H1 (cell line): ENCODE measurements at regions not wholly inside any gene's neighbourhood (a gene's known extent, or its start where the extent isn't known, plus 50 kb on each side); places are given as distances from the start of the nearest gene placed in this dataset.

ENCODE experiments used
- CTCF ChIA-PET: fragments of 300-600 bp; sonication (Branson Sonifier 250); formaldehyde crosslinking; loops from one replicate; lab custom pipeline; 2021; ENCODE audit not compliant: partially characterized antibody; lab: Charles Lee
- POLR2A ChIA-PET: fragments of 300-600 bp; sonication (Branson Sonifier 250); formaldehyde crosslinking; loops from one replicate; lab custom pipeline; 2021; ENCODE audit warnings: inconsistent platforms; ENCODE audit not compliant: partially characterized antibody; lab: Charles Lee
- DNase-seq, 2 experiments: peaks; one replicate each; pipeline versions ENCODE4 v3.0.0 to v3.0.0-alpha.2; 2010 to 2022; ENCODE audit warnings: low spot score in 2 of 2, low read depth in 1 of 2, mixed read lengths in 1 of 2
- FAIRE-seq: peaks from 2 replicates; lab custom pipeline; 2011; peaks lifted over from hg19 to GRCh38; lab: Jason Lieb, UNC
- H2AFZ ChIP-seq: 2 replicates; pipeline ENCODE4 v1.8.1; 2012; ENCODE audit warnings: low read length, inconsistent platforms
- H2AK5ac ChIP-seq: 2 replicates; pipeline ENCODE4 v1.6.1; 2013; ENCODE audit warnings: low read depth, low read length
- H2BK120ac ChIP-seq: replicated peaks from 2 replicates; pipeline ENCODE3; 2013; ENCODE audit warnings: low read depth, low read length, inconsistent platforms
- H2BK12ac ChIP-seq: 2 replicates; pipeline ENCODE4 v1.6.1; 2013; ENCODE audit warnings: low read depth, low read length
- H2BK15ac ChIP-seq: 2 replicates; pipeline ENCODE4 v1.6.1; 2013; ENCODE audit warnings: low read length
- H2BK20ac ChIP-seq: 2 replicates; pipeline ENCODE4 v1.6.1; 2013; ENCODE audit warnings: low read length
- H2BK5ac ChIP-seq: 2 replicates; pipeline ENCODE4 v1.6.1; 2013; ENCODE audit warnings: low read depth, low read length
- H3K14ac ChIP-seq: 2 replicates; pipeline ENCODE4 v1.6.1; 2013; ENCODE audit warnings: inconsistent platforms; ENCODE audit not compliant: insufficient read length
- H3K18ac ChIP-seq: 2 replicates; pipeline ENCODE4 v1.6.1; 2013; ENCODE audit warnings: low read length; ENCODE audit errors: extremely low read depth
- H3K23ac ChIP-seq: 2 replicates; pipeline ENCODE4 v1.6.1; 2013; ENCODE audit warnings: inconsistent platforms; ENCODE audit not compliant: insufficient read length
- H3K23me2 ChIP-seq: 2 replicates; pipeline ENCODE4 v1.6.1; 2013; ENCODE audit warnings: low read depth, low read length
- H3K27ac ChIP-seq: 2 replicates; pipeline ENCODE4 v1.6.1; 2011; ENCODE audit warnings: low read depth, low read length, inconsistent platforms
- H3K27me3 ChIP-seq, 4 experiments: replicated peaks in 1 of 4; 1 replicate in 1 of 4; 2 replicates in 3 of 4; pipeline versions ENCODE4 v1.6.1 to v1.8.1; 2011 to 2013; ENCODE audit warnings: low read length in 3 of 4, mild to moderate bottlenecking in 3 of 4, inconsistent platforms in 2 of 4, mixed read lengths in 2 of 4, moderate library complexity in 1 of 4; ENCODE audit not compliant: control insufficient read depth in 3 of 4, insufficient read depth in 3 of 4; ENCODE audit errors: extremely low read depth in 1 of 4
- H3K36me3 ChIP-seq, 4 experiments: 2 replicates each; pipeline versions ENCODE4 v1.6.1 to v1.8.1; 2011 to 2013; ENCODE audit warnings: mild to moderate bottlenecking in 4 of 4, low read length in 3 of 4, moderate library complexity in 2 of 4, control low read depth in 1 of 4, inconsistent platforms in 1 of 4; ENCODE audit not compliant: insufficient read depth in 4 of 4, control insufficient read depth in 2 of 4
- H3K4ac ChIP-seq: replicated peaks from 2 replicates; pipeline ENCODE3; 2013; ENCODE audit warnings: low read length, low read depth, mixed read lengths, inconsistent platforms; ENCODE audit not compliant: insufficient read length
- H3K4me1 ChIP-seq, 4 experiments: replicated peaks in 1 of 4; 1 replicate in 1 of 4; 2 replicates in 3 of 4; pipeline versions ENCODE4 v1.6.1 to v1.8.1; 2011 to 2013; ENCODE audit warnings: low read length in 3 of 4, inconsistent platforms in 2 of 4, mixed read lengths in 1 of 4; ENCODE audit not compliant: insufficient read depth in 4 of 4, control insufficient read depth in 3 of 4
- H3K4me2 ChIP-seq, 2 experiments: 2 replicates each; pipeline versions ENCODE4 v1.6.1 to v1.8.1; 2011 to 2013; ENCODE audit warnings: low read depth in 2 of 2, low read length in 2 of 2, control low read depth in 1 of 2, inconsistent platforms in 1 of 2, mild to moderate bottlenecking in 1 of 2; ENCODE audit not compliant: insufficient read depth in 1 of 2
- H3K4me3 ChIP-seq, 4 experiments: fragments of 200-600, 300-600 bp in 1 of 4; sonication (generic), shearing (Covaris generic), sonication (Bioruptor Twin) in 1 of 4; 2 replicates each; pipeline versions ENCODE4 v1.5.1 to v1.8.1; 2011 to 2016; ENCODE audit warnings: low read length in 4 of 4, low read depth in 3 of 4, control low read depth in 2 of 4, inconsistent platforms in 2 of 4, mild to moderate bottlenecking in 2 of 4, mixed read lengths in 1 of 4, moderate library complexity in 1 of 4; ENCODE audit not compliant: insufficient read depth in 2 of 4; ENCODE audit errors: extremely low read depth in 1 of 4
- H3K56ac ChIP-seq: replicated peaks from 2 replicates; pipeline ENCODE3; 2013; ENCODE audit warnings: low read depth, mild to moderate bottlenecking, mixed read lengths, low read length, inconsistent platforms; ENCODE audit not compliant: insufficient read length
- H3K79me1 ChIP-seq: 2 replicates; pipeline ENCODE4 v1.6.1; 2013; ENCODE audit warnings: low read depth, low read length, control low read depth
- H3K79me2 ChIP-seq, 2 experiments: 2 replicates each; pipeline versions ENCODE4 v1.6.1 to v1.8.1; 2012 to 2013; ENCODE audit warnings: low read length in 2 of 2, mild to moderate bottlenecking in 2 of 2, inconsistent platforms in 1 of 2; ENCODE audit not compliant: insufficient read depth in 2 of 2, control insufficient read depth in 1 of 2
- H3K9ac ChIP-seq, 4 experiments: replicated peaks in 1 of 4; 1 replicate in 1 of 4; 2 replicates in 3 of 4; pipeline versions ENCODE4 v1.6.1 to v1.8.1; 2011 to 2013; ENCODE audit warnings: low read depth in 3 of 4, low read length in 3 of 4, control low read depth in 2 of 4, mild to moderate bottlenecking in 2 of 4, moderate library complexity in 2 of 4, inconsistent platforms in 1 of 4; ENCODE audit errors: extremely low read depth in 1 of 4
- H3K9me3 ChIP-seq, 2 experiments: 2 replicates each; pipeline versions ENCODE4 v1.6.1 to v1.8.1; 2012 to 2013; ENCODE audit warnings: mild to moderate bottlenecking in 2 of 2, moderate library complexity in 2 of 2, control low read depth in 1 of 2, inconsistent platforms in 1 of 2, low read depth in 1 of 2, low read length in 1 of 2, mixed read lengths in 1 of 2; ENCODE audit not compliant: insufficient read depth in 2 of 2
- H4K20me1 ChIP-seq, 2 experiments: replicated peaks in 1 of 2; 2 replicates each; pipeline versions ENCODE3 to v1.8.1; 2011 to 2013; ENCODE audit warnings: inconsistent platforms in 2 of 2, low read length in 2 of 2, mild to moderate bottlenecking in 1 of 2; ENCODE audit not compliant: insufficient read depth in 2 of 2, control insufficient read depth in 1 of 2
- H4K5ac ChIP-seq: 2 replicates; pipeline ENCODE4 v1.6.1; 2013; ENCODE audit warnings: low read length, low read depth, mixed read lengths, inconsistent platforms; ENCODE audit not compliant: insufficient read length
- H4K8ac ChIP-seq: 2 replicates; pipeline ENCODE4 v1.8.0; 2013; ENCODE audit warnings: mild to moderate bottlenecking, moderate library complexity, low read length, inconsistent platforms; ENCODE audit not compliant: insufficient read depth; ENCODE audit errors: extremely low read depth
- H4K91ac ChIP-seq: replicated peaks from 2 replicates; pipeline ENCODE3; 2013; ENCODE audit warnings: low read length, mixed read lengths, inconsistent platforms; ENCODE audit not compliant: insufficient read length
- SIX5 ChIP-seq: IDR thresholded peaks from 2 replicates; pipeline ENCODE4 v1.6.1; 2011; ENCODE audit warnings: mild to moderate bottlenecking, low read depth, low read length
- WGBS, 2 experiments: shearing (Covaris generic) in 1 of 2; methylation state at CpG; one replicate each; pipeline versions ENCODE4 v1.1.6 to v1.1.7; 2013 to 2015; ENCODE audit warnings: low lambda C conversion rate in 2 of 2, mixed read lengths in 2 of 2, inconsistent platforms in 1 of 2, low coverage in 1 of 2, missing lambda C conversion rate in 1 of 2; ENCODE audit not compliant: insufficient replicate concordance in 2 of 2, insufficient coverage in 1 of 2, insufficient read length in 1 of 2; ENCODE audit errors: extremely low coverage in 1 of 2, missing lambda C conversion rate in 1 of 2; 5-methylcytosine and 5-hydroxymethylcytosine counted together

- WGBS, 2 experiments, result 92% methylated on average over 5 of the region's 5 CpGs; no CpG with 5 or more reads in 1 of the 2 experiments
- no peaks in the 10 kb centered on the region for H3K36me3 ChIP-seq
- H2BK20ac ChIP-seq, result no peak overlapping the region
- H3K4me2 ChIP-seq, result no peak overlapping the region
- H3K4me1 ChIP-seq, result no peaks in the 10 kb centered on the region
- H3K23me2 ChIP-seq, result no peaks in the 10 kb centered on the region
- no peaks in the 10 kb centered on the region for H3K79me1 ChIP-seq
- no peaks in the 10 kb centered on the region for H4K20me1 ChIP-seq
- H3K79me2 ChIP-seq, result no peaks in the 10 kb centered on the region
- no peak overlapping the region for H2BK120ac ChIP-seq
- H2BK12ac ChIP-seq, result no peak overlapping the region
- no peak overlapping the region for H2AK5ac ChIP-seq
- H2BK15ac ChIP-seq, result no peak overlapping the region
- no peak overlapping the region for H3K14ac ChIP-seq
- no peak overlapping the region for H3K18ac ChIP-seq
- H3K27me3 ChIP-seq, result no peaks in the 10 kb centered on the region
- no peak overlapping the region for H2BK5ac ChIP-seq
- H4K91ac ChIP-seq, result no peak overlapping the region
- ChIA-PET POLR2A (no interaction called here), CTCF (interaction anchor here (0.6 kb wide), 1 partner anchor 296 kb away, joined by 3 read pairs; no protein-coding TSS in a partner anchor)
- no peak overlapping the region for H4K5ac ChIP-seq
- DNase-seq, result no peak
- no peak overlapping the region for H4K8ac ChIP-seq
- no peak overlapping the region for H3K4me3 ChIP-seq
- no peak overlapping the region for H3K23ac ChIP-seq
- no peak for FAIRE-seq
- no peak overlapping the region for H3K4ac ChIP-seq
- no peak overlapping the region for H3K27ac ChIP-seq
- no peak overlapping the region for H3K9ac ChIP-seq
- H3K56ac ChIP-seq, result no peak overlapping the region
- no peak for TF ChIP-seq SIX5
- H3K9me3 ChIP-seq, result peaks cover 60 to 63% of the 10 kb centered on the region in 2 experiments
- H2AFZ ChIP-seq, result no peak overlapping the region
These were observed 131.2 kb downstream of the CBLN2 start for GRCh38 chr18:72412927-72413326.
